HEK293 (cell line): ENCODE measurements at regions not wholly inside any gene's neighbourhood (a gene's known extent, or its start where the extent isn't known, plus 50 kb on each side); places are given as distances from the start of the nearest gene placed in this dataset.

Source experiments
- CTCF ChIP-seq: fragments of 450-650 bp; formaldehyde crosslinking; IDR thresholded peaks from 2 replicates; pipeline ENCODE4 v1.5.1; 2016; ENCODE audit warnings: missing biosample characterization, missing genetic modification characterization
- ELK4 ChIP-seq: IDR thresholded peaks from 2 replicates; pipeline ENCODE4 v1.6.1; 2011; ENCODE audit warnings: mild to moderate bottlenecking, low read depth, low read length, borderline replicate concordance
- SALL2 ChIP-seq: fragments of 450-650 bp; formaldehyde crosslinking; IDR thresholded peaks from 2 replicates; pipeline ENCODE4 v1.5.0; 2017; ENCODE audit warnings: missing biosample characterization, mild to moderate bottlenecking, missing genetic modification characterization, borderline replicate concordance
- SP2 ChIP-seq: fragments of 450-650 bp; formaldehyde crosslinking; IDR thresholded peaks from 2 replicates; pipeline ENCODE4 v1.5.1; 2016; ENCODE audit warnings: missing biosample characterization, missing genetic modification characterization
- ZBTB7A ChIP-seq: fragments of 450-650 bp; formaldehyde crosslinking; IDR thresholded peaks from 2 replicates; pipeline ENCODE4 v1.5.1; 2016; ENCODE audit warnings: low read depth, missing biosample characterization, missing genetic modification characterization
- ZNF114 ChIP-seq: fragments of 450-650 bp; formaldehyde crosslinking; IDR thresholded peaks from 2 replicates; pipeline ENCODE4 v1.5.0; 2017; ENCODE audit warnings: missing biosample characterization, missing genetic modification characterization
- ZNF24 ChIP-seq: fragments of 450-650 bp; formaldehyde crosslinking; IDR thresholded peaks from 2 replicates; pipeline ENCODE4 v1.5.1; 2016; ENCODE audit warnings: missing biosample characterization, missing genetic modification characterization
- ZNF274 ChIP-seq, 2 experiments: fragments of 200-500 bp in 1 of 2; fragments of 450-650 bp in 1 of 2; sonication (Bioruptor generic) in 1 of 2; formaldehyde crosslinking in 1 of 2; IDR thresholded peaks; 2 replicates each; pipeline versions ENCODE4 v1.5.1 to v1.6.1; 2014 to 2016; ENCODE audit warnings: borderline replicate concordance in 1 of 2, inconsistent platforms in 1 of 2, low read length in 1 of 2, missing biosample characterization in 1 of 2, missing genetic modification characterization in 1 of 2
- ZNF398 ChIP-seq: fragments of 450-650 bp; formaldehyde crosslinking; IDR thresholded peaks from 2 replicates; pipeline ENCODE4 v1.5.1; 2017; ENCODE audit warnings: missing biosample characterization, missing genetic modification characterization
- ZNF449 ChIP-seq: fragments of 450-650 bp; formaldehyde crosslinking; IDR thresholded peaks from 2 replicates; pipeline ENCODE4 v1.5.1; 2017; ENCODE audit warnings: missing biosample characterization, mild to moderate bottlenecking, missing genetic modification characterization, moderate library complexity
- ZNF548 ChIP-seq: fragments of 450-650 bp; formaldehyde crosslinking; IDR thresholded peaks from 2 replicates; pipeline ENCODE4 v1.5.1; 2016; ENCODE audit warnings: missing biosample characterization, missing genetic modification characterization
- ZNF555 ChIP-seq: fragments of 450-650 bp; formaldehyde crosslinking; conservative IDR thresholded peaks from 2 replicates; pipeline ENCODE4 v1.5.1; 2017; ENCODE audit warnings: missing biosample characterization, mild to moderate bottlenecking, missing genetic modification characterization, inconsistent platforms
- ZNF571 ChIP-seq: fragments of 450-650 bp; formaldehyde crosslinking; IDR thresholded peaks from 2 replicates; pipeline ENCODE4 v1.5.0; 2017; ENCODE audit warnings: missing biosample characterization, missing genetic modification characterization
- ZXDB ChIP-seq: fragments of 450-650 bp; formaldehyde crosslinking; IDR thresholded peaks from 2 replicates; pipeline ENCODE4 v1.5.1; 2016; ENCODE audit warnings: missing biosample characterization, missing genetic modification characterization

GRCh38 chr16:80459966-80460365, 80.8 kb upstream of the DYNLRB2 start:
- TF ChIP-seq ZNF555, result no peak
- TF ChIP-seq CTCF (tag by site-specific recombination), result no peak
- no peak for TF ChIP-seq ZNF398
- no peak for TF ChIP-seq ZNF449 (tag by site-specific recombination)
- TF ChIP-seq ZNF548 (tag by site-specific recombination), result no peak
- TF ChIP-seq SALL2 (tag by site-specific recombination), result no peak
- no peak for TF ChIP-seq SP2
- no peak for TF ChIP-seq ZNF274 (IDR thresholded peaks at IDR 0.05; ENCODE audit: low read length)
- TF ChIP-seq ZNF274 (tag by site-specific recombination; IDR thresholded peaks at IDR 0.05; ENCODE audit: borderline replicate concordance), result no peak
- no peak for TF ChIP-seq ZNF24 (tag by site-specific recombination)
- TF ChIP-seq ZXDB, result no peak
- no peak for TF ChIP-seq ELK4
- no peak for TF ChIP-seq ZNF114 (tag by site-specific recombination)
- TF ChIP-seq ZBTB7A, result no peak
- TF ChIP-seq ZNF571, result no peak
